HG02884 (cell line): ENCODE measurements at regions not wholly inside any gene's neighbourhood (a gene's known extent, or its start where the extent isn't known, plus 50 kb on each side); places are given as distances from the start of the nearest gene placed in this dataset.

Experiments used
- ATAC-seq: cut with Tn5 transposase; IDR thresholded peaks from one replicate; pipeline ENCODE4 v1.9.1; 2021; ENCODE audit warnings: mild to moderate bottlenecking, moderate library complexity; ENCODE audit not compliant: unreplicated experiment

DNA sequence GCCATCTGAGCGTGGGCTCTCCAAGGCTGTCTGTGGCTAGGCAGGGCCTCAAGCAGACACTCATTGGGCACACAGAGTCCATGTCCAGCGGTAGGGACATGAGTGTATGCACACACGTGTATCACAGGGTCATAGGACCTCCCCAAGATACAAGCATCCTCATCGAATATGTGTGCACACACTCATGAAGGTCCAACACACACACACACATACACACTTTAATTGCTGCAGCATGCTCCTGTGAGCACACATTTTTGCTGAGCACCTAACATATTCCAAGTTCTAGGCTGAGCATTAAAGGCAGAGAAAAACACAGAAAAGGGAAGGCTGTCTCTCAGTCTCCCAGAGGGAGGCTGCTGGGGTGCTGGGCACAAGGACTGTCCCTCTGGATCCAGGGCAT lies 59.3 kb upstream of the TBX3 start:
- no peak for ATAC-seq

DNA sequence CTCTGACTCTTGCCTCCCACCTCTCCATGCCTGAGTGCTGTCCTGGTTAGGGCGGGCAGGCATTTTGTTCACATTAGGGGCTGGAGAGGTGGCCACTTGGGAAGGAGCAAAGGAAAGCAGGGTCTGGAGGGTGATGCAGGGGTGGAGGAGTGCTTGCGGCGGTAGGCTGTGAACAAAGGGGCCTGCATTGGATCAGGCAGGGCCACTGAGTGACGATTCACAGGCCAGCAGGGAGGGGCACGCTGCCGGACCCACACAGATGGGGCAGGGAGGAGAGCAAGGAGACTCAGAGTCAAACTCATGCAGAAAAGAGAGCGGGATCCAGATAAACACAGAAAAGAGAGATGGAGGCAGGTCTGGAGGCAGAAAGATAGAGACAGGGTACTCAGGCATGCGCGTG lies 58.4 kb upstream of the TBX3 start:
- ATAC-seq, result no peak

DNA sequence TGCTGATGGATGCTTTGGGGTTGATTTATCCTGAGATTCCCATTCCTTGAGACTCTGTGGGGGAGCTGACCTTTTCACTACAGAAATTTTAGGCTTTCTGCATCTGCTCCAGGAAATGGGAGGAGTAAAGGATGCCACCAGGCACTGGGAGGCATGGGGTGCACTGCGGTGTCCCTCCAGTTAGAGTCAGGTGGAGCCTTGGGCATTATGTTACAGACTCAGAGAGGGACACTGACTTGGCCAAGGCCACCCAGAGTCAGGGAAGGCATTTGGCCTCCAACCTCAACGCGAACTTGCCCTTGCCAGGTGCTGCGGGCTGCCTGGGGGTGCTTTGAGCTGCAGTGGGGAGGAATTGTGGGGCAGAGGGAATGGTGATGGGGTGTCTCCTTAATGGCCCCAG lies 58.0 kb upstream of the TBX3 start:
- ATAC-seq, result no peak

DNA sequence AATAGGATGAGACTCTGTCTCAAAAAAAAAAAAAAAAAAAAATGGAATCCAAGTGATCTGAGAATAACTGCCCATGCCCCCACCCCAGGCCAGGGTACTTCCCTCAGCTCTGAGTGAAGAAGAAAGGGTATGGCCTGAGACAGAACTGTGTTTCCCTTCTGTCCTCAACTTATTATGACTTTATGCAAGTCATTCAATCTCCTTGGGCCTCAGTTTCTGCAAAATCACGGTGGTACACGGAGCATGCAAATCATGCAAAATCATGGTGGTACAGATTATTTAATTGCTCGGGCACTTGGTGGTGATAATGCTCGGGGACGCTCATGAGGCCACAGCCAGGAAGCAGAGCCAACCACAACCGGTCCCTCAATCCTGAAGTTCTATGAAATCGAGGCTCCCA lies 56.5 kb upstream of the TBX3 start:
- ATAC-seq, result no peak

DNA sequence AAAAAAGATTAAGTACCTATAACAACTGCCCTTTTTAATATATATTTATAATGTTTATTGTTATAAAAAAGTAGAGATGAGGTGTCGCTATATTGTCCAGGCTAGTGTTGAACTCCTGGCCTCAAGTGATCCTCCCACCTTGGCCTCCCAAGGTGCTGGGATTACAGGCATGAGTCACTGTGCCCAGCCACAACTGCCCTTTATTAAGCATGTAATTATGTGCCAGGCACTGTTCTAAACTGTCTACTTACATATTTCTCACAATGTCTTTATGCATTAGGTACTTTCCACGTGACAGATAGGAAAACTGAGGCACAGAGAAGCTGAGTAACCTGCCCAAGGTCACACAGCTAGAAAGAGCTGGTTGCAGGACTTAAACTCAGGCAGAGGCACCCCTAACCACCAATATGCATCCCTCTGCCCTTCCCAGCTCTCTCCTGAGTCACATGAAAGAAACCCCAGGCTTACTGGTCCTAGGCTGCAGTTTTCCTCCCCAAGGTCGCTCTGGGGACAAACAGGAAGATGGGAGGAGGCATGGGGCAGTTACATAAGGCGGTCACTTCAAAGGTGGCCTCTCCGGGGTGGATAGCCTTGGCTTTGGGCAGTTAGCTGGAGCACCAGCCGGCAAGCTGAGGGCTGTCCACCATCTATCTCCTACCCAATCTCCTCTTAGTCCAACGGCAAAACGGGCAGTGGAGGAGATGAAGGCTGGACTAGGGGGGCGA lies 54.6 kb upstream of the TBX3 start:
- no peak for ATAC-seq

DNA sequence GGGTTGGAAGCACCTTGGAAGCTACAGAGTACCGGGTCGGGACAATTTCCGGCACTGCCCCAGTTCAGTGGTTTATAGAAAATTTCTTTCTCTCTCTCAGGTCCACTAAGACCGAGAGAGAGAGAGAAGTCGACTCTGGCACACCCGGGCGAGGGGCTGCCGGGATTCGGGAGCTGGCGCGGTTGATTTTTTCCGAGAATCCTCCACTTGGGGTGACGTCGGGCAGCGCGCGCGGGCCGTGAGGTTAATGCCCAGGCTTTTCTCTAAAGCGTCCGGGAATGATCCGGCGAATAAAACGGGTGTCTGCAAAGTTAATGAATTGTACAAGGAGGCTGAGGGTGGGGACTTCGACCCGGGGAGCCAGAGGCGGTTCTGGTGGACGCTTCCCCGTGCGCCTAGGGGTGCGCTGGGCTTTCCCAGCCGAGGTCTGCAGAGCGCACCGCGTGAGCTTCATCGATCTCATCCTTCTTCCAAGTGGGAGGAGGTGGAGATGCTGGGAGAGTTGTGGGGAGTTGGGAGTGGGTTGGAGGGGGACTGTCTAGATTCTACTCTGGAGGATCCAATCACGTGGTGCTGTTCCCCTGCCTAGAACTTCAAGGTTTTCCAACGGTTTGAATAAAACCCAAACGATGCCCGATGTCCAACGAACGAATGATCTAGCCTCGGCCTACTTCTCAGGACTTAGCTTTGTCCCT lies 51.9 kb upstream of the TBX3 start:
- no peak for ATAC-seq

DNA sequence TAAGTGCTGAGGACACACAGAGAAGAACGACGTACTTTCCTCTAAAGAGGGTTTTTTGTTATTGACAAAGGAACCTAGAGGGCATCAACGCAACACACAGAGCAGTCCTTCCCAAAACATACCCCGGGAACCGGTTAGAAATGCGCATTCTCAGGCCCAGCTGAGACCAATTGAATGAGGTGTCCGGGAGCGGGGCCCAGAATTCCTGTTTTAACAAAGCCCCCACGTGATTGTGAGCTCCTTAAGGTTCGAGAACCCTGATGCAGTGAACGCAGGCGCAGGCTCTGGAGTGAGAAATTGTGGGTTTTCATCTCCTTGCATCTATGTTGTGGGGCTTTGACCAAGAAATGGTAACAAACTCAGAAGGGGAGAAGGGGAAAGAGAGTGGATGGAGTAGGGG lies 51.0 kb upstream of the TBX3 start:
- ATAC-seq, result no peak

DNA sequence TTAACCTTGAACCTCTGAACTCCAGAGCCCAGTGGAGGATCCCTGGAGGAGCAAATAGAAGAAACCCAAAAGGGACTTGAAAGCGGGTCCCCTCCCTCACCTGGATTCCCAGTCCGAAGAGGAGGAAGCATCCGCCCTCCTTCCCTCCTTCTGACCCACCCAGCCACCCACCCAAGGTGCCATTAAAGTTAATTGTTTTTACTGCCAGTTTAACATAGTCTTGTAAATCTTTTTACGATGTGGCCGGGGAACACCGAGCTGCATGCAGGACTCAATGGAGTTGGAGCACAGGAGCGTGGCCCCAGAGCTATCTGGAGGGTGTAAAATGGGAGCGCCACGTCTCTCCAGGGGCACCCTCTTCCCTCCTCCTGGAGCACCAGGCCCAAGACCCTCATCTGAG lies 49.9 kb upstream of the TBX3 start:
- no peak for ATAC-seq
